ENCODE measurements at regions not wholly inside any gene's neighbourhood (a gene's known extent, or its start where the extent isn't known, plus 50 kb on each side); places are given as distances from the start of the nearest gene placed in this dataset.

DNA sequence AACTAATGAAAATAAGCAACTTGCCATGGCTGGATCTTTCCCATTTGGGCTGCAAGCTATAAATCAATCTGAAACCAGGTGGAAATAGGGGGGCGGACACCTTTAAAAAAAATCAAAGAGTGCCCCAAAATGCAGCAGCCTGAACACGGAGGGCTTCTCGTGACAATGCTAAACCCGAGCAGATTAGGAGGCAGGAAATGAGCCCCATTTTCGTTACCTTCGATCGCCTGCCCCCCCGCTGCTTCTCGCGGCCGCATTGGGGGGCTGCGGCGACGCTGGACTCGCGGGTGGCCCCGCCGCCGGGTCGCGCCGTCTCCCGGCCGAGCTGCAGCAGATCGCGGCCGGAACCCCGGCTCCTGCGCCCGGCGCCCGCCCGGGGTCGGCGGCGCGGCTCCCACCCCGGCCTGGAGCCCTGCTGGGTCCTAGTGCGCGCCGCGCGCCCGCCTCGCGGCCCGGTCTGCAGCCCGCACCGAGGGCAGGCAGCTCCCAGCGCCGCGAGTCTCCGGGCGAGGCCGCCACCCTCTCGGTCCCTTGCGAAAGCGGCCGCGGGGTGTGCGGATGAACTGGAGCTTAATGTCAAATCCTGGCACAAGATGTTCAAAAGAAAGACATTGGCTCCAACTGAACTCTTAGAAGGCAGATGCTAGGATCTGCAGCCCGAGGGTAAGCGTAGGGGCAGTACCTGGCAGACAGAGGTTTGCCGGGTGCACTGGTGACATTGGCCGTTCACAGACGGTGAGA lies 201.9 kb upstream of the FOXN3 start:
- no peak for TF ChIP-seq POLR2A (IDR thresholded peaks at IDR 0.05; ENCODE audit: low read depth)
- no peak for TF ChIP-seq POLR2AphosphoS5 (IDR thresholded peaks at IDR 0.05)
- TF ChIP-seq, protein P1, sequence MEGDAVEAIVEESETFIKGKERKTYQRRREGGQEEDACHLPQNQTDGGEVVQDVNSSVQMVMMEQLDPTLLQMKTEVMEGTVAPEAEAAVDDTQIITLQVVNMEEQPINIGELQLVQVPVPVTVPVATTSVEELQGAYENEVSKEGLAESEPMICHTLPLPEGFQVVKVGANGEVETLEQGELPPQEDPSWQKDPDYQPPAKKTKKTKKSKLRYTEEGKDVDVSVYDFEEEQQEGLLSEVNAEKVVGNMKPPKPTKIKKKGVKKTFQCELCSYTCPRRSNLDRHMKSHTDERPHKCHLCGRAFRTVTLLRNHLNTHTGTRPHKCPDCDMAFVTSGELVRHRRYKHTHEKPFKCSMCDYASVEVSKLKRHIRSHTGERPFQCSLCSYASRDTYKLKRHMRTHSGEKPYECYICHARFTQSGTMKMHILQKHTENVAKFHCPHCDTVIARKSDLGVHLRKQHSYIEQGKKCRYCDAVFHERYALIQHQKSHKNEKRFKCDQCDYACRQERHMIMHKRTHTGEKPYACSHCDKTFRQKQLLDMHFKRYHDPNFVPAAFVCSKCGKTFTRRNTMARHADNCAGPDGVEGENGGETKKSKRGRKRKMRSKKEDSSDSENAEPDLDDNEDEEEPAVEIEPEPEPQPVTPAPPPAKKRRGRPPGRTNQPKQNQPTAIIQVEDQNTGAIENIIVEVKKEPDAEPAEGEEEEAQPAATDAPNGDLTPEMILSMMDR (IDR thresholded peaks at IDR 0.05) = peak in 1 of 3 experiments; percentile 17
- TF ChIP-seq EP300 (IDR thresholded peaks at IDR 0.05) = no peak

Measured in esophagus muscularis mucosa (tissue), 4 donors.